ENCODE measurements at regions not wholly inside any gene's neighbourhood (a gene's known extent, or its start where the extent isn't known, plus 50 kb on each side); places are given as distances from the start of the nearest gene placed in this dataset.

DNA sequence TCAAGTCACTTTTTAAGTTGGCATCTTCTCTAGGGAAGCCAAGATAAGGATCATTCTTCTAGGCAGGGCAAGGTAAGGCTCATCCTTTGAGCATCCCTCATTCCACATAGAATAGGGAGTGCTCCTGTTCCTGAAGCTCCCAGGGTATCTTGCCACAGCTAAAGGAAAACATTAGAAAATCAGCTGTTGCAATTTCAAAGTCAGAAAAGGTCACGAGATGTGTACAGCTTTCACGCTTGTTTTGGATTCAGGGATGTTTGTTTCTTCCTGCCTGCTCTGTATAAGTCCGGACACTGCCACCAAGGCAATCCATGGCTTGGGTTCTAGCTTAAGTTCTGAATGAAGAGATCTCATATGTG lies 153.2 kb downstream of the SH3BGRL2 start:
- ATAC-seq: no peak
- Histone ChIP-seq H3K4me2 (ENCODE audit: low read depth, low read length) (no peak overlapping the region), H2AFZ (ENCODE audit: low read length) (no peak overlapping the region), H3K27me3 (ENCODE audit: control insufficient read depth in 1 of 2, insufficient read depth in 2 of 2, low read length in 2 of 2) (no peaks in the 10 kb centered on the region; a peak in 1 of 5 replicates), H3K4me3 (replicated peaks in 1 of 3; ENCODE audit: insufficient read depth in 1 of 3, low read depth in 2 of 3, low read length in 3 of 3) (no peak overlapping the region), H3K36me3 (replicated peaks in 1 of 2; ENCODE audit: control insufficient read depth in 1 of 2, insufficient read depth in 2 of 2, low read length in 2 of 2) (no peaks in the 10 kb centered on the region), H3K79me2 (ENCODE audit: insufficient read depth, low read length) (no peaks in the 10 kb centered on the region), H4K20me1 (ENCODE audit: insufficient read depth, low read length) (no peaks in the 10 kb centered on the region), H3K27ac (ENCODE audit: extremely low read length, insufficient read depth, low read length) (no peak overlapping the region), H3K4me1 (ENCODE audit: insufficient read depth, low read length) (no peaks in the 10 kb centered on the region), H3K9ac (ENCODE audit: insufficient read depth, low read depth, low read length) (no peak overlapping the region), H3K9me3 (ENCODE audit: low read length) (no peaks in the 10 kb centered on the region)
- no peak for TF ChIP-seq CCAR2 (optimal IDR thresholded peaks at IDR 0.05; ENCODE audit: low read depth, low read length)
- TF ChIP-seq SALL1 (CRISPR knock-in tag; IDR thresholded peaks at IDR 0.05): no peak
- no peak for TF ChIP-seq KIAA2018 (CRISPR knock-in tag; IDR thresholded peaks at IDR 0.05; ENCODE audit: borderline replicate concordance)
- TF ChIP-seq MIER3 (CRISPR knock-in tag; IDR thresholded peaks at IDR 0.05; ENCODE audit: borderline replicate concordance): no peak
- TF ChIP-seq JUNB (CRISPR knock-in tag; IDR thresholded peaks at IDR 0.05; ENCODE audit: borderline replicate concordance): no peak
- no peak for TF ChIP-seq POLR2A (IDR thresholded peaks at IDR 0.05; ENCODE audit: insufficient read depth in 1 of 2, low read depth in 2 of 2, low read length in 2 of 2)
- TF ChIP-seq, protein P1, sequence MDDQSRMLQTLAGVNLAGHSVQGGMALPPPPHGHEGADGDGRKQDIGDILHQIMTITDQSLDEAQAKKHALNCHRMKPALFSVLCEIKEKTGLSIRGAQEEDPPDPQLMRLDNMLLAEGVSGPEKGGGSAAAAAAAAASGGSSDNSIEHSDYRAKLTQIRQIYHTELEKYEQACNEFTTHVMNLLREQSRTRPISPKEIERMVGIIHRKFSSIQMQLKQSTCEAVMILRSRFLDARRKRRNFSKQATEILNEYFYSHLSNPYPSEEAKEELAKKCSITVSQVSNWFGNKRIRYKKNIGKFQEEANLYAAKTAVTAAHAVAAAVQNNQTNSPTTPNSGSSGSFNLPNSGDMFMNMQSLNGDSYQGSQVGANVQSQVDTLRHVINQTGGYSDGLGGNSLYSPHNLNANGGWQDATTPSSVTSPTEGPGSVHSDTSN (CRISPR knock-in tag; IDR thresholded peaks at IDR 0.05; ENCODE audit: borderline replicate concordance): no peak
- TF ChIP-seq, protein P2, sequence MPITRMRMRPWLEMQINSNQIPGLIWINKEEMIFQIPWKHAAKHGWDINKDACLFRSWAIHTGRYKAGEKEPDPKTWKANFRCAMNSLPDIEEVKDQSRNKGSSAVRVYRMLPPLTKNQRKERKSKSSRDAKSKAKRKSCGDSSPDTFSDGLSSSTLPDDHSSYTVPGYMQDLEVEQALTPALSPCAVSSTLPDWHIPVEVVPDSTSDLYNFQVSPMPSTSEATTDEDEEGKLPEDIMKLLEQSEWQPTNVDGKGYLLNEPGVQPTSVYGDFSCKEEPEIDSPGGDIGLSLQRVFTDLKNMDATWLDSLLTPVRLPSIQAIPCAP (CRISPR knock-in tag; IDR thresholded peaks at IDR 0.05; ENCODE audit: low read depth): no peak
- no peak for TF ChIP-seq ZNF281 (CRISPR knock-in tag; IDR thresholded peaks at IDR 0.05; ENCODE audit: borderline replicate concordance)
- TF ChIP-seq RBFOX2 (IDR thresholded peaks at IDR 0.05; ENCODE audit: low read depth, low read length): no peak
- TF ChIP-seq HNRNPH1 (optimal IDR thresholded peaks at IDR 0.05; ENCODE audit: low read depth, low read length): no peak
- no peak for TF ChIP-seq ZNF644 (CRISPR knock-in tag; IDR thresholded peaks at IDR 0.05; ENCODE audit: low read depth)
- 3% methylated on average over 3 of the region's 3 CpGs for WGBS (ENCODE audit: low lambda C conversion rate)
- intact Hi-C loops (cut with micrococcal nuclease; ENCODE audit: unreplicated experiment): no loop called here
- ChIA-PET POLR2A (no interaction called here), CTCF (ENCODE audit: low intra/inter-chr PET ratio, low total read pairs) (no interaction called here)
- DNase-seq (ENCODE audit: low spot score): no peak
- no TSS peak for BruUV-seq (replicated peaks)
- FAIRE-seq: no peak
- in situ Hi-C loops (cut with HindIII; ENCODE audit: extremely low pct_ligation_motif_present, low pct_unique_long_range_greater_than_20kb): no loop called here

Measured in HepG2 (cell line).